Ammon's horn (tissue), 1 donor: ENCODE measurements at regions not wholly inside any gene's neighbourhood (a gene's known extent, or its start where the extent isn't known, plus 50 kb on each side); places are given as distances from the start of the nearest gene placed in this dataset.
A peak's percentile ranks its signal among the peaks of the same experiment; 100 is the strongest.

Source experiments
- DNase-seq: peaks from one replicate; pipeline ENCODE4 v3.0.0-alpha.2; 2016; ENCODE audit warnings: low spot score

- peak; percentile 61 for DNase-seq
These were observed 131.0 kb upstream of the C1GALT1 start for GRCh38 chr7:7051206-7051877.

- DNase-seq, result no peak
These were observed 128.0 kb upstream of the C1GALT1 start for GRCh38 chr7:7054252-7054830.

GRCh38 chr7:7060828-7061599, 121.3 kb upstream of the C1GALT1 start:
- no peak for DNase-seq

GRCh38 chr7:7077945-7078344, 104.4 kb upstream of the C1GALT1 start:
- no peak for DNase-seq

GRCh38 chr7:7080802-7081201, 101.5 kb upstream of the C1GALT1 start:
- no peak for DNase-seq

GRCh38 chr7:7090460-7090859, 91.9 kb upstream of the C1GALT1 start:
- no peak for DNase-seq

GRCh38 chr7:7098280-7098818, 84.0 kb upstream of the C1GALT1 start:
- DNase-seq, result no peak

- DNase-seq, result peak; percentile 63
These were observed 82.7 kb upstream of the C1GALT1 start for GRCh38 chr7:7099584-7100014.

- DNase-seq, result peak; percentile 36
These were observed 81.9 kb upstream of the C1GALT1 start for GRCh38 chr7:7100432-7100849.

- DNase-seq, result no peak
These were observed 79.4 kb upstream of the C1GALT1 start for GRCh38 chr7:7102906-7103305.

GRCh38 chr7:7103343-7104313, 78.7 kb upstream of the C1GALT1 start:
- peak; percentile 69 for DNase-seq

- no peak for DNase-seq
These were observed 78.0 kb upstream of the C1GALT1 start for GRCh38 chr7:7104314-7104698.

- DNase-seq, result no peak
These were observed 77.4 kb upstream of the C1GALT1 start for GRCh38 chr7:7104971-7105370.

- no peak for DNase-seq
These were observed 76.4 kb upstream of the C1GALT1 start for GRCh38 chr7:7105800-7106582.

- DNase-seq, result no peak
These were observed 73.4 kb upstream of the C1GALT1 start for GRCh38 chr7:7108931-7109330.

- no peak for DNase-seq
These were observed 72.4 kb upstream of the C1GALT1 start for GRCh38 chr7:7109934-7110333.

- no peak for DNase-seq
These were observed 71.6 kb upstream of the C1GALT1 start for GRCh38 chr7:7110706-7111105.

- no peak for DNase-seq
These were observed 69.5 kb upstream of the C1GALT1 start for GRCh38 chr7:7112868-7113267.

- no peak for DNase-seq
These were observed 67.6 kb upstream of the C1GALT1 start for GRCh38 chr7:7114575-7115291.

- DNase-seq, result no peak
These were observed 64.3 kb upstream of the C1GALT1 start for GRCh38 chr7:7117935-7118586.
